Activated CD4-positive, alpha-beta T cell treated with anti-CD3 and anti-CD28 coated beads for 48 hours (primary cell): ENCODE measurements at regions not wholly inside any gene's neighbourhood (a gene's known extent, or its start where the extent isn't known, plus 50 kb on each side); places are given as distances from the start of the nearest gene placed in this dataset.

ENCODE experiments used
- DNase-seq: peaks from one replicate; pipeline ENCODE4 v3.0.0-alpha.2; 2020

- DNase-seq = no peak
Measured at GRCh38 chr15:29480278-29480677, 210.7 kb upstream of the NSMCE3 start.

DNA sequence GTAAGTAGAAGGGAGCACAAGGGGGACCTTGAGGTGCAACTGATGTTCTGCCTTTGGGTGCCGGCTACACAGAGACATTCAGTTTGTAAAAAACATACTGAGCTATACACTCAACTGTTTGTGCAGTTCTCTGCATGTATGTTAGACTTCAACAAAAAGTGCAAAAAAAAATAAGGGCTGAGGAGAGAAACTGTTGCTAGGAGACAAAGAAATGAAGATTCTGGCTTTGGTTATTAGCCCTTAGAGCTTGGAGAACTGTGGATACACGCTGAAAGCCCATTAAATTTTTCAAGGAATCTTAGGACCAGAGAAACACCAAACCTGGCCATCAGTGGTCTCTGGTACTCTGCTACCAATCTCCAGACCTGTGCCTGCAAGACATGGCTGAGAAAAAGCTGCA lies 207.6 kb upstream of the NSMCE3 start:
- DNase-seq = no peak

- DNase-seq = no peak
Measured at GRCh38 chr15:29476503-29477080, 207.0 kb upstream of the NSMCE3 start.

- DNase-seq = no peak
Measured at GRCh38 chr15:29475096-29475495, 205.5 kb upstream of the NSMCE3 start.

DNA sequence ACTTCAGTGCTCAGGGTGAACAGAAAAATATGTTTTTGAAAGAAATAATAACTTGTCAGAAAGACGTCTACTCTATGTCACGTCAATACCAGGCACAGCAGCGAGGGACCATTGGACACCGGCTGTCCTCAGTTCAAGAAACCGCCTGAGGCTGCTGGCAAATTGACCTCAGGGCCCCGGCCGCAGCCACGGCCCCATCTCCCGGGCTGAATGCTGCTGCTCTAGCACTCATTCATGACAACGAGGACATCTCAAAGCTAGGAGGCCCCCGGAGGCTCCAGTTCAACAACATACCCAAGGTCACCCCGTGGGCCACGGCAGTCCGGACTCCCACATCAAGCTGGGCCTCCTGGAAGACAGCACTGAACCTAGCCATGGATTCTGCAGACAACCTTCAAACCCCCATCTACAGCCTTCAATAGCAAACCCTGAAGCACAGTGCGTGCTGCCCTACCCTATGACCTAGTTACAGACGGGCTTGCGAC lies 204.0 kb upstream of the NSMCE3 start:
- no peak for DNase-seq

DNA sequence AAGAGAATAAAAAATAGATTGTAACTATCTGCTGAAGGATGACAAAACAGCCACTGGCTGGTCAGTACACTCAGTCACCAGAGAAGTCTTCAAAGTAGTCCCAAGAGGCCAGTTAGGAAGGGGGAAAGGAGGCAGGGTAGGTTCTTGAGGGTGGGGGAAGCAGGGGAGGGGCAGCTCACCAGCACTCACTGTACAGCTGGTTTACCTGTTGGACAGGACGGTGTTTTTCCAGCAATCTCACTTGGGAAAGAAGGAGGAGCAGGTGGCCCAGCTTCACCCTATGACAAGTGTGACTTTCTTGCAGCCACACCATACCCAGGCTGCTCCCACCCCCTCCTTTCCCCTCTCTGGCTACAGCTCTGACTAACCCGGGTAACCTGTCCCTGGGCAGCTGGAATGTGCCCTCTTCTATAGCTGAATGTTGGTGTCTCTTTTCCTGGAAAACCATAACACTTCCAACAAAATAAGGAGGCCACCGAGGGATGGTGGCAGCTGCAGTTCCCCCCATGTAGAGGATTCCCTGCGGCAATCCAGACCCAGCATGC lies 203.4 kb upstream of the NSMCE3 start:
- no peak for DNase-seq

GRCh38 chr15:29471757-29472156 lies 202.1 kb upstream of the NSMCE3 start:
- DNase-seq = no peak

- DNase-seq = no peak
Measured at GRCh38 chr15:29471306-29471705, 201.7 kb upstream of the NSMCE3 start.

DNA sequence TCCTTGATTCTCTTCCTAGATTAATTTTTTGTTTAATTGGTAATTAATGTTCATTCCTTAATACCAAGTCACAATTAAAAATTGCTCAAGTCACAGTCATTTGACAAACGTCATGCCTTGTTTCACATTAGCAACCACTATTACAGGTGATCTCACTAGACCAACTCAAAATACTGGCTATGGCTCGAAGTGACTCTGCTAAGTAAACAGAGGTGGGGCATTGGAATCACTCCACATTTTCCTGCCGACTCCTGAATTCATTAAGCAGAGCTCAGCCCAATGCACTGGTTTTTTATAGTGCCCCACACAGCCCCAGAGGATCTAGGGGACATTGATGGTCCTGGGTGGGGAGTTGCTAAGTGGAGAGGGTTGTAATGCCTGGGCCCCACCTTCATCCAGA lies 201.2 kb upstream of the NSMCE3 start:
- DNase-seq = no peak

GRCh38 chr15:29470311-29470710 lies 200.7 kb upstream of the NSMCE3 start:
- no peak for DNase-seq

DNA sequence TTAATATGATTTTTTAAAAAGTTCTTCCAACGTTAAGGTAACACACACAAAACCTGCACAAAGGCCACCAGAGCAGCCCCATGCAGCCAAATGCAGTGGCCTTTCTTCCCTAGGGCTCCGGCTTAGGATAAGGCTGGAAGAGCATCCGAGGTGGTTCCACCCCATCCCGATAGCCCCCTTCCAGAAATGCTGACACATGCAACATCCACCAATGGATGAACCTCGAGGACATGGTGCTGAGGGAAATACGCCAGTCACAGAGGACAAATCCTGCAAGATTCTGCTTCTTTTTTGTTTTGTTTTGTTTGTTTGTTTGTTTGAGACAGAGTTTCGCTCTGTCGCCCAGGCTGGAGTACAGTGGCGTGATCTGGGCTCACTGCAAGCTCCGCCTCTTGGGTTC lies 199.3 kb upstream of the NSMCE3 start:
- no peak for DNase-seq

DNA sequence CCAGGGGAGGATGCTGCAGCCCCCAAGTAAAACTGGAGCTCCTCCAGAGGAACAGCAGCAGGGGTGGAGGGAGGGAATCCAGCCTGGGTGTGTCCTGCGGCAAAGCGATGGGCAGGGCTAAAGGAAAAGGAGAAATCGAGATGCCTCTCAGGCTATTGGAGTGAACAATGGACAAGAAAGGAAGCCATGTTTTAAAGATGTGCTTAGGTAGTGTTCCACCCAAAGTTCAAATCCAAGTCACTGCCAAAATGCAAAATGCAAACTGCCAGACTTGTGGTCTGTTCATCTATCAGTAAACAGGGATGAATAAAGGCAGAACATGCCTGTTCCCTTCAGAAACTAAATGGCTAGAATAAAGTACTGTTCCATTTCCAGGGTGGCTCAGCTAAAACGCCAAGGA lies 197.5 kb upstream of the NSMCE3 start:
- DNase-seq = no peak

DNA sequence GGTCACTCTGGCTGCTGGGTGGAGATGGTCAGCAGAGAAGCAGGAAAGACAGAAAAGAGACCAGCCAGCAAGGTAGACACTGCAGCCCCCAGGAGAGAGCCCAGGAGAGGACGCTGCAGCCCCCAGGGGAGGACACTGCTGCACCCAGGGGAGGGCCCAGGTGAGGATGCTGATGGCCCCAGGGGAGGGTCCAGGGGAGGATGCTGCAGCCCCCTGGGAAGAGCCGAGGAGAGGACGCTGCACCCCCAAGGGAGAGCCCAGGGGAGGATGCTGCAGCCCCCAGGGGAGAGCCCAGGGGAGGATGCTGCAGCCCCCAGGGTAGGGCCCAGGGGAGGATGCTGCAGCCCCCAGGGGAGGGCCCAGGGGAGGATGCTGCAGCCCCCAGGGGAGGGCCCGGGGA lies 196.7 kb upstream of the NSMCE3 start:
- no peak for DNase-seq

DNA sequence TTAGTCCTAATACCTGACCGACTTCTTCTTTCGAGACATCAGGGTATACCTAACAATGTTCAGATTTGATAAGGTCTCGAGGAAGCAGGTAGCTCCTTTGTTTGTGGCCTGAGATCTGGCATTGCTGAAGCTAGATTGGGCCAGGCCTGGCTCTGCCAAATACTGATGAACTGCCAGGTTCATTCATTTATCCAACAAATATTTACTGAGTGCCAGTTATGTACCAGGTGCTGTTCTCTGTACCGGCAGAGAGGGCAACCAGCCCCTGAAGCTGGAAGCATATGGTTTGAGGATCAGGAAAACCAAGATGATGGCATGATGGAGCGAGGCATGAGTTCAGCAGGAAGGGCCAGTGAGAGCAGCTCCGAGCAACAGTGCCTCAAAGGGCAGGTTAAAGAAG lies 196.2 kb upstream of the NSMCE3 start:
- DNase-seq = no peak

- DNase-seq = no peak
Measured at GRCh38 chr15:29465196-29465595, 195.6 kb upstream of the NSMCE3 start.

GRCh38 chr15:29461877-29462276 lies 192.3 kb upstream of the NSMCE3 start:
- no peak for DNase-seq

GRCh38 chr15:29458361-29458760 lies 188.7 kb upstream of the NSMCE3 start:
- DNase-seq = no peak

DNA sequence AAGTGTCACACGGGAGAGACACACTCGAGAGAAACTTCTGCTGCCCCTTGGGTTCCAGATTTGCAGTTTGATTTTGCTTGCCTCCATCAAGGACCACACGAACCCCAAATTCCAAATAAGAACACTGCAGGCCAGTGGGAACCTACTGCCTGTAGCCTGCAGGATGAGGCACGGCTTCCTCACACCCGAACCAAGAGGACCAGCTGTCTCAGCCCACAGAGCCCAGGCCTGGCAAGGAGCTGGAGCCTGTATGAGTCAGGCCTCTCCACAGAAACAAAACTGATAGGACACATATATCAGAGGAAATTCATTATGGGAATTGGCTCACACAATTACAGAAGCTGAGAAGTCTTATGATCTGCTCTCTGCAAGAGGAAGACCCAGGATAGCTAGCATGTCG lies 188.1 kb upstream of the NSMCE3 start:
- no peak for DNase-seq

DNA sequence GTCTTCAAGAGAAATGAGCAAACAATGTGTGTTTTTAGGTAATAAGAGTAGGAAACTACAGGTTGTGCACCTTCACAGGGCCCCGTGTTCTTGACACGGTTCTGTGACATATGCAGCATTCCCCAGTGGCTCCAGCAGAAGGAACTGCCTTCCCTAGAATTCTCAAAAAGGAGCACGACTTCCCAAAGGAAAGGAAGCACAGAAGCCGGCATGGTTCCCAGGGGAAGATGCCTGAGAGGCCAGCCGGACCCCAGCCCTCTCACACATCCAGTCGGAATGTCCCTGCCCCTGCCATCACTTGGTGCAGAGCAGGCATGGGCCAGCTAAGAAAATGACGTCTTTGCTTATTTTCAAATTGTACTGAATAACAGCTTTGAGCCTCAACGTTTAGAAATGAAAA lies 187.3 kb upstream of the NSMCE3 start:
- DNase-seq = no peak

DNA sequence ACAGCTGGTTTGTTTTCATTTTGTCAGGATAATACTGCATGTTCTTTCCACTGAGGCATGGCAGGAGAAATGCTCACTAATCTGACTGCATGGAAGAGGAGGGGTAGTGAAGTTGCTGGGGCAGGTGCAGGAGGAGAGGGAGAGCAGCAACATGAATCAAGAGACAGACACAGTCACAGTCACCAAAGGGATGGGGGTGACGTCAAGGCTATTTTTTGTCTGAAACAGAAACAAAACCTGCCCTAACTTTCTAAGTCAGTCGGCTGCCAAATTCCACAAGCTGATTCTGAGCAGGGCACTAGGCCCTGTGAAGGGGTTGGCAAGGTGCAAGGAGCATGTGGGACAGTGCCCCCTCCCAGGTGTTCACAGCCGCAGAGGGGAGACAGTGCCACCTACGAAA lies 186.6 kb upstream of the NSMCE3 start:
- no peak for DNase-seq

- DNase-seq = no peak
Measured at GRCh38 chr15:29455530-29455929, 185.9 kb upstream of the NSMCE3 start.

GRCh38 chr15:29455055-29455454 lies 185.4 kb upstream of the NSMCE3 start:
- no peak for DNase-seq

DNA sequence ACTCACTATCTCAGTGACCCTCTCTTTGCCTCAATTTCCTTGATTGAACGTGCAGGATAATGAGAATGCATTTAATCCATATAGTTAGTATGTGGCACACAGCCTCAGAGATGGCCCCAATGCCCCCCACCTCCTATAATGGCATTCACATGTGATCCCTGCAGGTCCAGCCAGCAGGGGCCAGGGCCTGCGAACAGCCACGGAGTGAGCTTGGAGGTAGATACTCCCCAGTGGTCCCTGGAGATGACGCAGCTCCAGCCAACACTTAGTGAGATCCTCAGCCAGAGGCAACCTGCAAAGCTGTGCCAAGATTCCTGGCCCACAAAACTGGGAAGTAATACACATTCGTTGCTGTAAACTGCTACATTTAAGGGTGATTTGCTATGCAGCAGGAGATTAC lies 184.9 kb upstream of the NSMCE3 start:
- DNase-seq = no peak

- no peak for DNase-seq
Measured at GRCh38 chr15:29452881-29453731, 183.5 kb upstream of the NSMCE3 start.
